Duodenal mucosa (tissue), 2 donors: ENCODE measurements at regions not wholly inside any gene's neighbourhood (a gene's known extent, or its start where the extent isn't known, plus 50 kb on each side); places are given as distances from the start of the nearest gene placed in this dataset.
"Not testable (repeated sequence)": the region's sequence is repeated elsewhere in the genome, so short reads cannot be mapped to it uniquely, and the experiment has no call there.

ENCODE experiments used
- H3K27ac ChIP-seq: one replicate; pipeline ENCODE4 v1.7.0; 2013; ENCODE audit warnings: low read depth, low read length
- H3K27me3 ChIP-seq, 2 donors: one replicate each; pipeline ENCODE4 v1.7.0; 2013; ENCODE audit warnings: low read length in 2 of 2, control low read depth in 1 of 2; ENCODE audit not compliant: insufficient read depth in 2 of 2, control insufficient read depth in 1 of 2
- H3K36me3 ChIP-seq, 2 donors: one replicate each; pipeline ENCODE4 v1.7.0; 2013; ENCODE audit warnings: low read length in 2 of 2, control low read depth in 1 of 2; ENCODE audit not compliant: insufficient read depth in 2 of 2, control insufficient read depth in 1 of 2
- H3K4me1 ChIP-seq, 2 donors: one replicate each; pipeline ENCODE4 v1.7.0; 2013; ENCODE audit warnings: low read length in 2 of 2, control low read depth in 1 of 2; ENCODE audit not compliant: insufficient read depth in 2 of 2, control insufficient read depth in 1 of 2
- H3K4me3 ChIP-seq, 2 donors: one replicate each; pipeline ENCODE4 v1.7.0; 2013; ENCODE audit warnings: low read length in 2 of 2, low read depth in 1 of 2
- H3K9ac ChIP-seq, 2 donors: one replicate each; pipeline ENCODE4 v1.7.0; 2013; ENCODE audit warnings: low read length in 2 of 2, low read depth in 1 of 2
- H3K9me3 ChIP-seq, 2 donors: one replicate each; pipeline ENCODE4 v1.7.0; 2013; ENCODE audit warnings: low read length in 2 of 2, control low read depth in 1 of 2; ENCODE audit not compliant: control insufficient read depth in 1 of 2

GRCh38 chr1:817071-817599 lies 106.6 kb upstream of the SAMD11 start:
- not testable (repeated sequence) for H3K27ac ChIP-seq

GRCh38 chr1:817658-818617 lies 105.8 kb upstream of the SAMD11 start:
- not testable (repeated sequence) for H3K9ac ChIP-seq, H3K4me3 ChIP-seq, H3K4me1 ChIP-seq, H3K27ac ChIP-seq, H3K27me3 ChIP-seq, H3K36me3 ChIP-seq, H3K9me3 ChIP-seq

More at GRCh38 chr1:817071-817599, 106.6 kb upstream of the SAMD11 start:
- not testable (repeated sequence) for H3K36me3 ChIP-seq, H3K9me3 ChIP-seq, H3K9ac ChIP-seq, H3K4me1 ChIP-seq, H3K4me3 ChIP-seq, H3K27me3 ChIP-seq

- Histone ChIP-seq H3K36me3 (peaks cover 0 to 5% of the 10 kb centered on the region in 2 donors), H3K4me1 (no peaks in the 10 kb centered on the region), H3K27me3 (no peaks in the 10 kb centered on the region), H3K9me3 (no peaks in the 10 kb centered on the region), H3K4me3 (no peak overlapping the region), H3K27ac (no peak overlapping the region), H3K9ac (no peak overlapping the region)
Observed at GRCh38 chr1:818618-819291, 105.0 kb upstream of the SAMD11 start.

- Histone ChIP-seq H3K27me3 (no peaks in the 10 kb centered on the region), H3K9me3 (no peaks in the 10 kb centered on the region), H3K9ac (no peak overlapping the region), H3K4me3 (no peak overlapping the region), H3K36me3 (peaks cover 0 to 5% of the 10 kb centered on the region in 2 donors), H3K4me1 (peaks cover 0 to 6% of the 10 kb centered on the region in 2 donors), H3K27ac (no peak overlapping the region)
Observed at GRCh38 chr1:820962-821361, 102.8 kb upstream of the SAMD11 start.

- not testable (repeated sequence) for H3K36me3 ChIP-seq, H3K4me1 ChIP-seq, H3K9me3 ChIP-seq, H3K27me3 ChIP-seq
- peak overlapping the region; percentile 56 for H3K27ac ChIP-seq
- H3K9ac ChIP-seq = peak overlapping the region; percentile 68 to 74
- peak overlapping the region; percentile 61 to 73 for H3K4me3 ChIP-seq
Observed at GRCh38 chr1:826808-827207, 96.9 kb upstream of the SAMD11 start.

- not testable (repeated sequence) for H3K4me1 ChIP-seq, H3K9me3 ChIP-seq, H3K36me3 ChIP-seq, H3K27me3 ChIP-seq
- peak overlapping the region; percentile 61 to 73 for H3K4me3 ChIP-seq
- H3K9ac ChIP-seq = peak overlapping the region; percentile 68 to 74
- peak overlapping the region; percentile 75 for H3K27ac ChIP-seq
Observed at GRCh38 chr1:827211-828063, 96.3 kb upstream of the SAMD11 start.

- H3K9ac ChIP-seq, H3K9me3 ChIP-seq, H3K4me1 ChIP-seq, H3K4me3 ChIP-seq, H3K27ac ChIP-seq, H3K36me3 ChIP-seq, H3K27me3 ChIP-seq: not testable (repeated sequence)
Observed at GRCh38 chr1:829324-829723, 94.4 kb upstream of the SAMD11 start.

GRCh38 chr1:829932-830331 lies 93.8 kb upstream of the SAMD11 start:
- not testable (repeated sequence) for H3K9me3 ChIP-seq, H3K9ac ChIP-seq, H3K4me3 ChIP-seq, H3K36me3 ChIP-seq, H3K27me3 ChIP-seq, H3K27ac ChIP-seq, H3K4me1 ChIP-seq

GRCh38 chr1:830750-831149 lies 93.0 kb upstream of the SAMD11 start:
- not testable (repeated sequence) for H3K27me3 ChIP-seq, H3K27ac ChIP-seq, H3K36me3 ChIP-seq, H3K9me3 ChIP-seq, H3K4me3 ChIP-seq, H3K4me1 ChIP-seq, H3K9ac ChIP-seq
